ENCODE measurements at regions not wholly inside any gene's neighbourhood (a gene's known extent, or its start where the extent isn't known, plus 50 kb on each side); places are given as distances from the start of the nearest gene placed in this dataset.
"Not testable (repeated sequence)": the region's sequence is repeated elsewhere in the genome, so short reads cannot be mapped to it uniquely, and the experiment has no call there.

- TF ChIP-seq CTCF (IDR thresholded peaks at IDR 0.05; ENCODE audit: extremely low read depth, missing control alignments): no peak
- no peak for DNase-seq (ENCODE audit: low spot score)
Observed at GRCh38 chr7:91731976-91732375, 148.5 kb downstream of the MTERF1 start.

GRCh38 chr7:91749418-91749817 is 131.1 kb downstream of the MTERF1 start:
- DNase-seq (ENCODE audit: low spot score): no peak
- no peak for TF ChIP-seq CTCF (IDR thresholded peaks at IDR 0.05; ENCODE audit: extremely low read depth, missing control alignments)

- no peak for TF ChIP-seq CTCF (IDR thresholded peaks at IDR 0.05; ENCODE audit: extremely low read depth, missing control alignments)
- DNase-seq (ENCODE audit: low spot score): no peak
Observed at GRCh38 chr7:91750091-91750490, 130.4 kb downstream of the MTERF1 start.

GRCh38 chr7:91752102-91752501 is 128.4 kb downstream of the MTERF1 start:
- no peak for TF ChIP-seq CTCF (IDR thresholded peaks at IDR 0.05; ENCODE audit: extremely low read depth, missing control alignments)
- no peak for DNase-seq (ENCODE audit: low spot score)

- DNase-seq (ENCODE audit: low spot score): not testable (repeated sequence)
Observed at GRCh38 chr7:91754280-91754679, 126.2 kb downstream of the MTERF1 start.

GRCh38 chr7:91755121-91755520 is 125.4 kb downstream of the MTERF1 start:
- DNase-seq (ENCODE audit: low spot score): not testable (repeated sequence)

- no peak for TF ChIP-seq CTCF (IDR thresholded peaks at IDR 0.05; ENCODE audit: extremely low read depth, missing control alignments)
- DNase-seq (ENCODE audit: low spot score): no peak
Observed at GRCh38 chr7:91759205-91759863, 121.2 kb downstream of the MTERF1 start.

GRCh38 chr7:91767820-91768219 is 112.7 kb downstream of the MTERF1 start:
- DNase-seq (ENCODE audit: low spot score): no peak
- no peak for TF ChIP-seq CTCF (IDR thresholded peaks at IDR 0.05; ENCODE audit: extremely low read depth, missing control alignments)
